ENCODE measurements at regions not wholly inside any gene's neighbourhood (a gene's known extent, or its start where the extent isn't known, plus 50 kb on each side); places are given as distances from the start of the nearest gene placed in this dataset.

DNA sequence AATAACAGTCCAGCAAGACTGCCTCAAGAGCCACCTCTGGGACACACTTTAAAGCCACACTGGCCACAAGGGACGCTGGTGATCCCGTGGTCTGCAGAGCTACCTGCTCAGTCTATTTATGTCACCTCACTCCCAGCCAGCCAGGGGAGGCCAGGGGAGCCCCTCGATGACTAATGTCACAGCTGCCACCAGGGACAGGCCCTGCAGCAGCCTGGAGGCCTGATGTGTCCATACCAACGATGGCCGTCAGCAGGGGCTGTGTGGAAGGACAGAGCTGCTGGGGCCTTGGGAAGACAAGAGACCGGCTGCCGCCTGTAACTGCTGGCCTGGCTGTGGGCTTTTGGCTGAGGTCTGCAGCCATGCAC is 71.0 kb downstream of the SIK1 start:
- TF ChIP-seq, protein P1, sequence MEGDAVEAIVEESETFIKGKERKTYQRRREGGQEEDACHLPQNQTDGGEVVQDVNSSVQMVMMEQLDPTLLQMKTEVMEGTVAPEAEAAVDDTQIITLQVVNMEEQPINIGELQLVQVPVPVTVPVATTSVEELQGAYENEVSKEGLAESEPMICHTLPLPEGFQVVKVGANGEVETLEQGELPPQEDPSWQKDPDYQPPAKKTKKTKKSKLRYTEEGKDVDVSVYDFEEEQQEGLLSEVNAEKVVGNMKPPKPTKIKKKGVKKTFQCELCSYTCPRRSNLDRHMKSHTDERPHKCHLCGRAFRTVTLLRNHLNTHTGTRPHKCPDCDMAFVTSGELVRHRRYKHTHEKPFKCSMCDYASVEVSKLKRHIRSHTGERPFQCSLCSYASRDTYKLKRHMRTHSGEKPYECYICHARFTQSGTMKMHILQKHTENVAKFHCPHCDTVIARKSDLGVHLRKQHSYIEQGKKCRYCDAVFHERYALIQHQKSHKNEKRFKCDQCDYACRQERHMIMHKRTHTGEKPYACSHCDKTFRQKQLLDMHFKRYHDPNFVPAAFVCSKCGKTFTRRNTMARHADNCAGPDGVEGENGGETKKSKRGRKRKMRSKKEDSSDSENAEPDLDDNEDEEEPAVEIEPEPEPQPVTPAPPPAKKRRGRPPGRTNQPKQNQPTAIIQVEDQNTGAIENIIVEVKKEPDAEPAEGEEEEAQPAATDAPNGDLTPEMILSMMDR (conservative IDR thresholded peaks at IDR 0.05; ENCODE audit: low read depth, low read length) = no peak
- no peak for TF ChIP-seq EZH2phosphoT487 (IDR thresholded peaks at IDR 0.05; ENCODE audit: borderline replicate concordance, low read length)
